ENCODE measurements at regions not wholly inside any gene's neighbourhood (a gene's known extent, or its start where the extent isn't known, plus 50 kb on each side); places are given as distances from the start of the nearest gene placed in this dataset.

GRCh38 chr18:22734105-22734661 lies 198.9 kb upstream of the RBBP8 start:
- TF ChIP-seq EZH2phosphoT487 (IDR thresholded peaks at IDR 0.05): no peak
- TF ChIP-seq EZH2 (IDR thresholded peaks at IDR 0.05): no peak
